DND-41 (cell line): ENCODE measurements at regions not wholly inside any gene's neighbourhood (a gene's known extent, or its start where the extent isn't known, plus 50 kb on each side); places are given as distances from the start of the nearest gene placed in this dataset.

Experiments used
- ATAC-seq: fragments of 200-7000 bp; cut with Tn5 transposase; 3 replicates; pipeline ENCODE4 v1.9.1; 2021; ENCODE audit warnings: low read depth; ENCODE audit not compliant: insufficient read depth
- DNase-seq: peaks from one replicate; pipeline ENCODE4 v3.0.0-alpha.2; 2020
- H2AFZ ChIP-seq: 2 replicates; pipeline ENCODE4 v1.6.0; 2012; ENCODE audit warnings: low read depth, low read length
- H3K27ac ChIP-seq: 2 replicates; pipeline ENCODE4 v1.5.1; 2012; ENCODE audit warnings: low read length, inconsistent platforms
- H3K27me3 ChIP-seq: fragments of 200-600 bp; sonication (generic); 2 replicates; pipeline ENCODE4 v1.6.0; 2012; ENCODE audit warnings: low read length, mild to moderate bottlenecking, inconsistent platforms; ENCODE audit not compliant: insufficient read depth, poor library complexity
- H3K36me3 ChIP-seq: 2 replicates; pipeline ENCODE4 v1.5.1; 2012; ENCODE audit warnings: low read length, inconsistent platforms; ENCODE audit not compliant: insufficient read depth
- H3K4me1 ChIP-seq: 2 replicates; pipeline ENCODE4 v1.5.1; 2012; ENCODE audit warnings: mild to moderate bottlenecking, low read length; ENCODE audit not compliant: insufficient read depth
- H3K4me2 ChIP-seq: 2 replicates; pipeline ENCODE4 v1.6.0; 2012; ENCODE audit warnings: mild to moderate bottlenecking, moderate library complexity, low read length, inconsistent platforms; ENCODE audit not compliant: insufficient read depth
- H3K4me3 ChIP-seq, 2 experiments: fragments of 200-600 bp in 1 of 2; shearing (Covaris generic) in 1 of 2; 2 replicates each; pipeline ENCODE4 v1.5.1; 2012 to 2016; ENCODE audit warnings: inconsistent platforms in 2 of 2, low read length in 2 of 2, mild to moderate bottlenecking in 2 of 2, low read depth in 1 of 2, moderate library complexity in 1 of 2
- H3K79me2 ChIP-seq: 2 replicates; pipeline ENCODE4 v1.6.0; 2012; ENCODE audit warnings: low read length, inconsistent platforms; ENCODE audit not compliant: insufficient read depth
- H3K9ac ChIP-seq: 2 replicates; pipeline ENCODE4 v1.6.0; 2012; ENCODE audit warnings: low read depth, mild to moderate bottlenecking, inconsistent platforms, low read length, moderate library complexity
- H3K9me3 ChIP-seq: 2 replicates; pipeline ENCODE4 v1.5.1; 2012; ENCODE audit warnings: low read length, moderate library complexity, mild to moderate bottlenecking, inconsistent platforms; ENCODE audit not compliant: insufficient read depth, severe bottlenecking
- H4K20me1 ChIP-seq: 2 replicates; pipeline ENCODE4 v1.6.0; 2012; ENCODE audit warnings: low read length; ENCODE audit not compliant: insufficient read depth
- EZH2 ChIP-seq: IDR thresholded peaks from 3 replicates; pipeline ENCODE4 v1.6.1; 2012; ENCODE audit warnings: borderline replicate concordance, low read depth, mild to moderate bottlenecking, moderate library complexity, low read length, inconsistent platforms; ENCODE audit not compliant: severe bottlenecking
- TF ChIP-seq, protein P1 (sequence below): IDR thresholded peaks from 2 replicates; pipeline ENCODE4 v1.5.1; 2012; ENCODE audit warnings: borderline replicate concordance, low read length, moderate library complexity, mild to moderate bottlenecking; ENCODE audit not compliant: poor library complexity, severe bottlenecking; ENCODE audit errors: extremely low read depth

DNA sequence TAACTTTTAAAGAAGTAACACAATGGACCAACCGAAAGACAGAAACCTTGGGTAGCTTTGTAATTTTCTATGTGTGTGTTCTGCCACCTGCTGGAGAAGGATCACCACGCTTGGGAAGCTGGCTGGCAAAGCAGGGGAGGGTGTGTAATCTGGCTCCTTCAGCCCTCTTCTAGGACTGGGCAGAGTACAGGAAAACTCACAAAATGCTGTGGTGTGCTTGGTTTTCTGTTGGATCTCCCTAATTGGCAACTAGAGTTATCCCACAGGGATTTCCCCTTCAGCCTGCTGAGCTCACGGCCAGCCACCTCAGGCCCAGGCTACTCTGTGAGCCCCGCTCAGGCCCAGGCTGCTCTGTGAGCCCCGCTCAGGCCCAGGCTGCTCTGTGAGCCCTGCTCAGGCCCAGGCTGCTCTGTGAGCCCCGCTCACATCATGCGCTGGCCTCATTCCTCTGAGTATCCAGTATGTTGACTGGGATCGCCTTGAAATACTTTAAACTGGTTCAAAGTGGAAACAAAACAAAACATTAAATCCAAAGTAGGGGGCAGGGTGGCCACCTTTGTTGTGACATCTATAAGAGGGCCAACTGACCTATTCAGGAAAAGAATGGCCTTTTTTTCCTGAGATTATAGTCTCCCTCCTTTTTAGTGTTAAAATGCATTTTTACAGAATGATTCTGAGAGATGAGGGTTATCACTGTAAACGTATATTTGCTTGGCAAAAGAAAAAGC lies 52.0 kb upstream of the RNU6-8 start:
- peak; percentile 71 for DNase-seq
- Histone ChIP-seq H2AFZ (0 out of 2 replicates have a peak overlapping the region, but pooled peaks have one; percentile 19), H3K27ac (no peak overlapping the region)

DNA sequence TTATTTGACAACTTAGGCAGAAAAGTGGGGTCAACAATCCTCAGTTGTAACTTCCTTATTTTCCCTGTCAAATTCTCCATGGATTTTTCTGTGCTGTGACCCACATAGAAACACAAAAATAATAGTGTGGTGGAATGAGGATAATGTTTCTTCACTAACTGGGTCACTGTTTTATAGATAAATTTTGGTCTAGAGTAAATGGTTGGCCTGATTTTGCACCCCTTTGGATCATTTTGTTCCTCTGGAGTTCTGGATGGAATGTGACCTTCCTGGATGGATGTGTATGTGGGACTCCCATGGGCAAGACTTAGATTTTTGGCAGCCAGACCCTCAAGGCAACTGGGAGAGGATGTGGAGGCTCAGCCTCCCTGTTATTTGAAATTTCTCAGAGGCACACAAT lies 52.7 kb upstream of the RNU6-8 start:
- Histone ChIP-seq H3K4me2 (no peak overlapping the region), H3K9me3 (no peaks in the 10 kb centered on the region), H2AFZ (no peak overlapping the region), H3K4me3 (no peak overlapping the region), H3K9ac (no peak overlapping the region), H3K4me1 (peaks cover 43% of the 10 kb centered on the region), H3K36me3 (no peaks in the 10 kb centered on the region), H4K20me1 (no peaks in the 10 kb centered on the region), H3K27ac (no peak overlapping the region), H3K27me3 (no peaks in the 10 kb centered on the region), H3K79me2 (no peaks in the 10 kb centered on the region)
- no peak for DNase-seq
- TF ChIP-seq, protein P1, sequence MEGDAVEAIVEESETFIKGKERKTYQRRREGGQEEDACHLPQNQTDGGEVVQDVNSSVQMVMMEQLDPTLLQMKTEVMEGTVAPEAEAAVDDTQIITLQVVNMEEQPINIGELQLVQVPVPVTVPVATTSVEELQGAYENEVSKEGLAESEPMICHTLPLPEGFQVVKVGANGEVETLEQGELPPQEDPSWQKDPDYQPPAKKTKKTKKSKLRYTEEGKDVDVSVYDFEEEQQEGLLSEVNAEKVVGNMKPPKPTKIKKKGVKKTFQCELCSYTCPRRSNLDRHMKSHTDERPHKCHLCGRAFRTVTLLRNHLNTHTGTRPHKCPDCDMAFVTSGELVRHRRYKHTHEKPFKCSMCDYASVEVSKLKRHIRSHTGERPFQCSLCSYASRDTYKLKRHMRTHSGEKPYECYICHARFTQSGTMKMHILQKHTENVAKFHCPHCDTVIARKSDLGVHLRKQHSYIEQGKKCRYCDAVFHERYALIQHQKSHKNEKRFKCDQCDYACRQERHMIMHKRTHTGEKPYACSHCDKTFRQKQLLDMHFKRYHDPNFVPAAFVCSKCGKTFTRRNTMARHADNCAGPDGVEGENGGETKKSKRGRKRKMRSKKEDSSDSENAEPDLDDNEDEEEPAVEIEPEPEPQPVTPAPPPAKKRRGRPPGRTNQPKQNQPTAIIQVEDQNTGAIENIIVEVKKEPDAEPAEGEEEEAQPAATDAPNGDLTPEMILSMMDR = no peak
- no peak for TF ChIP-seq EZH2
- ATAC-seq = no peak

More for the DNA sequence above, 52.0 kb upstream of the RNU6-8 start:
- Histone ChIP-seq H3K27me3 (no peaks in the 10 kb centered on the region), H3K79me2 (no peaks in the 10 kb centered on the region), H3K4me3 (no peak overlapping the region), H3K9ac (no peak overlapping the region), H3K4me1 (peaks cover 36% of the 10 kb centered on the region), H3K4me2 (no peak overlapping the region), H3K9me3 (no peaks in the 10 kb centered on the region), H3K36me3 (no peaks in the 10 kb centered on the region), H4K20me1 (no peaks in the 10 kb centered on the region)
- TF ChIP-seq, protein P1 = peak; percentile 85
- no peak for TF ChIP-seq EZH2
- ATAC-seq = peak; percentile 63

DNA sequence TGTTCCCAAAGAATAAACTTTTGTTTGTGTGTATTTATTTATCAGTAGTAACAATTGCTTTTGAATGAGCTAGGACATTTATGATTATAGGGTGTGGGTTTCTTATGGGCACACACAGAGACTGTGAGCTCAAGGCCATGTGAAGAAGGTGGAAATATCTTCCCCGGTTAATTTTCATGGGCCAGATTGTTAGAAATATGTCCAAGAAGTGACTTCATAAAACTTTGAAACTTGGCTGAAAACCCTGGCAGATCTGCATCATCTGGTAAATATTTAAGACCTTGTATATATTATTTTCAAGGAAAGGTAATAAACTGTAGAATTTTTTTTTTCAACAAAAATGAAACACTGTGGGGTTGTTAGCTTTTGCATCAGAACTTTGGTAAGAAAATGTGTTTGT lies 53.5 kb upstream of the RNU6-8 start:
- Histone ChIP-seq H3K4me1 (peaks cover 49% of the 10 kb centered on the region), H3K27ac (no peak overlapping the region), H3K36me3 (no peaks in the 10 kb centered on the region), H3K79me2 (no peaks in the 10 kb centered on the region), H3K4me3 (no peak overlapping the region), H4K20me1 (no peaks in the 10 kb centered on the region), H3K9me3 (no peaks in the 10 kb centered on the region), H2AFZ (no peak overlapping the region), H3K4me2 (no peak overlapping the region), H3K9ac (no peak overlapping the region), H3K27me3 (no peaks in the 10 kb centered on the region)
- ATAC-seq = no peak
- no peak for DNase-seq
- TF ChIP-seq, protein P1 = no peak
- TF ChIP-seq EZH2 = no peak
